HG03521 (cell line): ENCODE measurements at regions not wholly inside any gene's neighbourhood (a gene's known extent, or its start where the extent isn't known, plus 50 kb on each side); places are given as distances from the start of the nearest gene placed in this dataset.

Source experiments
- ATAC-seq: cut with Tn5 transposase; IDR thresholded peaks from one replicate; pipeline ENCODE4 v1.9.1; 2021; ENCODE audit warnings: mild to moderate bottlenecking, moderate library complexity; ENCODE audit not compliant: unreplicated experiment

DNA sequence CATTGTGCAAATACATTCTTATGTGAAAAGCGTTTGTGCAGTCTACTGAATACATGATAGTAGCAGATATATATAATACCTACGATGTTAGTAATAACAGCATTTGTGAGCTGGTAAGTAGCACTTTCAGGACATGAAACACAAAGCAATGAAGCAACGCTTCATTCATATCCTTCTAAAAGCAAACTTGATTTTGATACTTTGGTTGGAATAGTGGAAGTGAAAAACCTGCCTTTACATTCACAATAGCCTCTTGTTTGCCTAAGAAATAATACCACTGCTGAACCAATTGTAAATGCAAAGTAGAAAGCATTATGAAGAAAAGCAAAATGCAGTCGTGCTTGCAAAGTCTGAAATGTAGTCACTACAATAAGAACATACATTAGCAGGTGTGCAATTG, 926.3 kb downstream of the FSTL5 start:
- no peak for ATAC-seq

DNA sequence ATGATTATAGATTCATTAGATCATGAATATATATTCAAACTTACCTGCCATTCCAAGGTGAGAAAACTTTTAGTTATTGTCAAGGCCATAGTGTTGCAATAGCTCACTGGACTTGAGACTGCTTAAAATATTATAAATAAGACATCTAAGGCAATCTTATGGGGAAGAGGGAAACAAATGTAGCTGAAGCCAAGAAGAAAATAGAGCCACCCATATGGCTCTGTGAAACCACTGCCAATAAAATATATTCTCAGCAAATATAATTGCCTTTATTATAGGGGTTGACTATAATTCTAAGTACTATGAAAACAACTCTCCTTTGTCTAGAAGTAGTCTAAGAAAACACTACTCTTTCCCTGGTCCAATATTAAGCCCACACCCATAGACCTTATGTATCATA, 938.5 kb downstream of the FSTL5 start:
- no peak for ATAC-seq

DNA sequence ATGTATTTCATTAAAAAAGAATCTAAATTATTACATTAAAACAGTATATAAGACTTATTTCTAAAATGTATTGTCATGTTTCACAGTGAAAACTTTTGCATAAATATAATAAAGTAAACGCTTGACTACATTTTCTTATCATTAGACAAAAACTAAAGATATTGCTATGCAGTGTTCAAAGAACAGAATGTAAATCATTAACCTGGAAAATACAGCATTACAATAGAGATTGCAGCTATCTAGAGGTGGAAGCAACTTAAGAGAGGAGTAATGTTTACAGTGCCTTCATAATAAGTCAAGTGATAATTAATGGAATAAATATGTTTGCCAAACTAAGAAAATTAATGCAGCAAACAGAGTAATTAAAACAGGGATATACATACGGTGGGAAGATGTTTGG, 940.9 kb downstream of the FSTL5 start:
- no peak for ATAC-seq

DNA sequence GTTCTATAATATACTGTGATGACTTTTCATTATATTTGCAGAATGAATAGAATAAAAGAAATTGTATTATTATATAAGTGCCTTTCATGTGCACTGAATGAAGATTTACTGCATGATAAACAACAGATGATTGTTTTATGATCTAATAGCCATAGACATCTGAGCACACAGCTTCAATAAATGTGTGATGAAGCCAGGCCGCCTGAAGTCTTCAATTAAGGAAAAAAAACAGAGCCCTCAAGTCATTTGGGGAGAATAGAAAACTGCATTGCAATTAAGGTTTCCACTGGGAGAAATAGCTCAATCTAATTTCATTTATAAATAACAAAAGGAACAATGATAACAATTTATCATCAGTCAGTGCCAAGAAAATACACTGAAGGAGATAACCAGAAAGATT, 955.2 kb downstream of the FSTL5 start:
- no peak for ATAC-seq

DNA sequence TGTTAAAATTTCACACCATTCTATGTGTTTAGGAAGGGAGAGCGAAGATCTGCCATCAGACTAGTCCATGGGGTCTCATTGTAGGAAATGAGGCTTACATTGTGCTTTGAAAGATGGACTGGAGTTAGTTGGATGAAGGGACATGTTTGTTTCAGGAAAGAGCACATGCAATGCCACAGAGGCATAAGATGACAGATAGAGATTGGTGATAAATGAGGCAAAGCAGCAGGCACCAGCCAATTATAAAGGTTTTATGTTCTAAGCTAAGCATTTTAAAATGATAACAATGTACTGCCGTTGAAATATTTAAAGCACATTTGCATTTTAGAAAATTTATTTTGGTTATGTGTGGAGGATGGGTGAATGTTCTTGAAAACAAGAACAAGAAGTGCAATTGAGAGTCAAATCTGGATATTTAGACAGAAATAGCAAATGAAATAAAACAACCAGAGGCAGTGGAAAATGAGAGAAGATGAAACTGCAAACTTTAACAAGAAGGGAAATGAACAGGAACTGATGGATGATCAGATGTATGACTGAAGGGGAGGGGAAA, 957.2 kb downstream of the FSTL5 start:
- ATAC-seq = no peak

DNA sequence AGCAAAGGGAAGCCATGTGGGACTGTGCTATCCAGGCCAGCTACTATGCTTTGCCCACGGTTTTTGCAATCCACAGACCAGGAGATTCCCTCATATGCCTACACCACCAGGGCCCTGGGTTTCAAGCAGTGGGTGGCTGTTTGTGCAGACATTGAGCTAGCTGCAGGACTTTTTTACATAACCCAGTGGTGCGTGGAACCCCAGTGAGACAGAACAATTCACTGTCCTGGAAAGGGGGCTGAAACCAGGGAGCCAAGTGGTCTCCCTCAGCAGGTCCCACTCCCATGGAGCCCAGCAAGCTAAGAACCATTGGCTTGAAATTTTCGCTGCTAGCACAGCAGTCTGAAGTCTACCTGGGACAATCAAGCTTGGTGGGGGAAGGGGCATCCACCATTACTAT, 959.9 kb downstream of the FSTL5 start:
- no peak for ATAC-seq

DNA sequence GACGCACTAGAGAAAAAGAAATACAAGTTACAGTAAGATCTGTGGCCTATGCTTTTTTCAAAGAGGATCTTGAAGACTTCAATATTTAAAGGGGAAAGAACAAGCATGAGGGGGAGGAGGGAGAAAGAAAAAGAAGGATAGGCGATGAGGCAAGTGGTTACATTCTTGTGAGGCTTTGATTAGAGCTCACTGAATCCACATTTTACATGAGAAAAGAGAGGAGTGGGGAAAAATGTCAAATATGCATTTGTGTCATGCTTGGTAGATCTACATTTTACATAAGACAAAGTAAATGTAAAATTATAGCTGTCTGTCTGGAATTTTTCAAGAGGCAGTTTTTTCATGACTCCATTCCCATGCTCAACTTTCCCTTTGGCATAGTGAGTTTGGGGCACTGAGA, 965.9 kb downstream of the FSTL5 start:
- no peak for ATAC-seq

DNA sequence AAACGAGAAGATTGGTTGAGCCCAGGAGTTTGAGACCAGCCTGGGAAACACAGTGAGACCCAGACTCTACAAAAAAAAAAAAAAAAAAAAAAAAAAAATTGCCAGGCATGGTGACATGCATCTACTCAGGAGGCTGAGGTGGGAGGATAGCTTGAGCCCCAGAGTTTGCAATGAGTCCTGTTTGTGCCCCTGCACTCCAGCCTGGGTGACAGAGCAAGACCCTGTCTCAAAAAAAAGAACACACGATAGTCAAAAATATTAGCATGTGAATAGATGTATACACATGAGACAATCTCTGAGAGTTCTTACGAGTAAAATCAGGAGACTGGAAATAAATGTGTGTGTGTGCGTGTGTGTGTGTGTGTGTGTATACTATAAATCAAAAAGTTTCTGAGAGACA, 966.3 kb downstream of the FSTL5 start:
- ATAC-seq = no peak

DNA sequence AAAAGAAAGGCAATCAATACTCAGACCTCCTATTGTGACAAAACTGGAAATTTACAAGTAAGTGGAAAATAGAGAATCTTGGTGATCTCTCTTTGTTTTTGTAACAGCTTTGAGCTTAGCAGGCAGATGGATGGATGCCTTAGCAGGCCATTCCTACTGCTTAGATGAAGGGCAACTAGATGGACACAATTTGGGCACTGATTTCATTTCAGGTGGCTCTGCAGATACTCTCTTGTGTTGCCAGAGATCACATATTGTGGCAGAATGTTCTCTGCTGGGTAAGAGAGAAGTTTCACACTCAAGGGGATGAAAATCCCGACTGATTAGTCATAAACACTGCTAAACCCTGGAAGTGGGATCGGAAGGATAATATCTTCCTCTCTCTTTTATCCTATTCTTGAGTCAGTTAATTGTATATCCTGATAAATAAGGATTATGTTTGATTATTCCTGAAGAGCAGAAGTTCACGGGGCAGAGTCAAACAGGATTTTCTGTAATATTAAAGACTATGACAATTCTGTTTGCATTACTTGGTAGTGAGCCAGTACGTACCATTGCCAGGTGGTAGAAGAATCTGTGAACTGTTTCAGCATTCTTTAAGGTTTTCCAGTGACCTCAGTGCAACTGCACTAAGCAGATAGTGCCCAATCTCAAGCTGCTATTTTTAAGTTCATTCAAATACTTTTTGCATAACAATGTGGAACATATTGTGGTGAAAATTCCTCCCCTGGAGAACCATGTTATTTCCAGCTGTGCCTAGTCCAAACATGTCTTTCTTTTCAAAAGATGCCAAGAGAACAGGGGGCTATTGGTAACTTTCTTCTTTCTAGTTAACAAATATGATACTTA, 974.3 kb downstream of the FSTL5 start:
- no peak for ATAC-seq

DNA sequence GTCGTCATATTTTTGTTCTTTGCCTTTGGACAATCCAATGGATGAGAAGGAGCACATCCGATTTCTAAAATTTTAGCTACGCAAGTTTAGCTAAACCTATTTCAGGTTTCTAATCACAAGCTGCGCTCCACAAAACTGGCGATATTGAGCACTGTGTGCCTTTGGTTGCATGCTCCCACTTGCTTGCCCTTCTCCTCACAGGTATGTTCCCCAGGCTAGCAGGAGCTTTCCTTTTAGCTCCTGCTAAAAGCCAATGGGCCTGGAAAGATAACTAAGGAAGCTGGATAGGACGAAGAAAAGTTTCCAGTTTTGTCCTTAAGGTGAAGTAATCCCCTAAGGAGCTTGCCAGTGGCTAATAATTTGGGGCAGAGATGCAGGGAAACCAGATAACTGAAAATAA, 975.2 kb downstream of the FSTL5 start:
- no peak for ATAC-seq

DNA sequence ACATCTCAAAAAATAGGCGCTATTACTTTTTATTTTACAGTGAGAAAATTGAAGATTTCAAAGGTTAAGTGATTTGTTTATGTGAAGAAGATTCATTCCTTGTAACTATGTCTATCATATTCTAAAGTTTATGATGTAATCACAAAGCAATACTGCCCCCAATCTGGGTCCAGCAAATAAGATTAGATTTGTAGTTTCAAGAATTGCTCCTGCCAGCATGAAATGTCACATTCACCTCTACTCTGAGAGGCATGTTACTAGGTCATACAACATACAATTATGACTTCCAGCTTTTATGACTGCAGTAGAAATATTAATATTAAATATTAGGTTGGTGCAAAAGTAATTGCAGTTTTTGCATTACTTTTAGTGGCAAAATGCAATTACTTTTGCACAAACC, 976.2 kb downstream of the FSTL5 start:
- ATAC-seq = no peak

DNA sequence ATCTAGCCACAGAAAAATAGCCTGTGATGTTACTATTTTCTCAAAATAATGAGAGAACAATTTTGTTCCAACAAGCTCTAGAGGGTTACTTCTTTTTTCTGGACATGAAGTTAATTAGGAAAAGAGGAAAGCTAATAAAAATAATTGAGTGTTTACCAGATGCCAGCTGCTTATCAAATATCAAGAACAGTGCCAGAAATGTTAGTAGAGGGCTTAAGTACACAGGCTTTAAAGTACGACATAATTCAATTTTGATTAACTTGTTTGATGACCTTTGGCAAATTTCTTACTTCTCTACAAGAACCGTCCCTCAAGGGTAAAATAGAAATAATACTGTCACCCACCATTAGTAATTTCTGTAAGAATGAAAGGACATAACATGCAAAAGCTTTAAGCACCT, 977.0 kb downstream of the FSTL5 start:
- ATAC-seq = no peak

DNA sequence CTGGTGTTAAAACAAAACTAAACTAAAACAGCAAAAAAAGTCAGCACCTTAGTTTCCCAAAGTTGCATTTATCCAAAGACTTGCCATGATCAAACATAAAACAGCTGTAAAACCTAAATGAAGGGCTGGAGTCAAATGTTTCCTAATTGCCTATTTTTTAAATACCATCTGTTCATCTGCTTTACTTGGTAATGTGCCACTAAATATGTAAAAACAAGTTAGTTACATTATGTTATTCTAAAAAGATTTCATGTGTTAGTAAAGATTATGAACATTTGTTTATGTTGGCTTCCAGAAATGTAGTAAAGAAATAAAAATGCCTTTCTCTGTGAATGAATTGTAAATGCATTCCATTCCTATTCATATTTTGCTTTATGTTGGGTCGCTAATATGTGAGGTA, 977.8 kb downstream of the FSTL5 start:
- ATAC-seq = no peak

DNA sequence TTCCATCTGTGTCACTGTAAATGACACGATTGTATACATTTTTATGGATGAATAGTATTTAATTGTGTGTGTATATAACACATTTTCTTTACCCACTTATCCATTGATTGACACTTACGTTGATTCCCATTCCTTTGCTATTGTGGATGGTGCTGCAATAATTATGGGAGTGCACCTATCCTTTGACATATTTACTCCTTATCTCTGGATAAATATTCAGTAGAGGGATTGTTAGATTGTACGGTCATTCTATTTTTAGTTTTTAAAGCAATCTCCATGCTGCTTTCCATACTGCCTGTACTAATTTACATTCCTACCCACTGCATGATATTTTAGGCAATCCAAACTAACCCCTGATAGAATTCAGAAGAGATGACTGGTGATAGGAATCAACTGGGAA, 980.1 kb downstream of the FSTL5 start:
- no peak for ATAC-seq

DNA sequence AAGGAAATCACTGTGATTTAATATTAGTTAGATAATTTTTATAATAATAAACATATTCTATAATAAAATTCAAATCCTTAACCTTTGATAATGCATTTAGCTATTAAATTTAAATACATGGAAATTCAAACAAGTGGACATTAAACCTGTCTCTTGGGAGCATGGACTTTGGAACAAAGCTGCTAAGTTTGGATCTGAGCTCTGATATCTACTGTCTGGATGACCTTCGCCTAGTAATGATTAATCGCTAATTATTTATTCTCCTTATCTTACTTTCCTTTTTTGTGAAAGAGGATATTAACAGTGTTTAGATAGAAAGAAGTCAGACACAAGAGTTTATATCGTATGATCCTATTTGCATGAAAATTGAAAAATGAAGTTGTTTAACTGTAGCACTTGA, 980.9 kb downstream of the FSTL5 start:
- no peak for ATAC-seq

DNA sequence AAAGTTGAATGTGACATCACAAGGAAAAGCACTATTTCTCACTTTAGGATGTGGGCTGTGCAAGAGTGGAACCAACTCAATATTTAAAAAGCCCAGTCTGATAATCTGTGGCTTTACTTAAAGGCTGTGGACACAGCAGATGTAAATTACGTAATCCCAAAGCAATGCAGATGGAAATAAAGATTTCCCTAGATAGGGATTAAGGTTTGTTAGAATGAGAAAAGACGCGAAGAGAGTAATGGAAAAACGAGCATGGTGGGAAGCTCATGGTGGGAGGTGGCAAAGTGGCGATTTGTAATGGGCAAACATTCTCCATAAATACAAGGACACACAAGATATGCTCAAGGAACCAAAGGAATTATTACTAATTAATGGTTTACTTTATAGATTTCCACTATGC, 985.5 kb downstream of the FSTL5 start:
- no peak for ATAC-seq

DNA sequence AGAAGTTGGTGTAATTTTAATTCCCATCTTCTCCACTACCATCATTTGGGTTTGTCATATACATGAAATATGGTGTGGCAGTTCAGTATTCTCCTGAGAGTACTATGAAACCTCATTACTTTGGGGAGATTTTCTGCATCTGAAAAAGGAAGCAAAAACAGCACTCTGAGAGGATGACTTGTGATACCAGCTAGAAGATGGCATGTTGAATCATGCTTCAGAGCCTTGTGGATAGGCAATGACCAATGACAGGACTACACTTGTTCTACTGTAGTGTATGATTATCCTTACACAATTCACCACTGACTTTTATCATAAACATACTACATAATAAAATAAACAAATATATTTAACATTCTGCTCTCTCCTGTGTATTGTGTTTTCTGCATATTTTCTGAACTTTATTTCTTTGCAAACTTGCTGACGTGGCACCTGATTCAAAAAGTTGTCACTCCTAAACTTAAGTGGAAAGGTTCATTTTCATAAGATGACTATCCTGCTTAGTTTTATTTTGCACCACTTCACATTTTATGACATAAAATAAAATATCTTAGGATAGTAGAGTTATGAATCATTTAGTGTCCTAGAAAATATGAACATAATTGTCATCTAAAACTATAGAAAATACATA, 991.3 kb downstream of the FSTL5 start:
- ATAC-seq = no peak

DNA sequence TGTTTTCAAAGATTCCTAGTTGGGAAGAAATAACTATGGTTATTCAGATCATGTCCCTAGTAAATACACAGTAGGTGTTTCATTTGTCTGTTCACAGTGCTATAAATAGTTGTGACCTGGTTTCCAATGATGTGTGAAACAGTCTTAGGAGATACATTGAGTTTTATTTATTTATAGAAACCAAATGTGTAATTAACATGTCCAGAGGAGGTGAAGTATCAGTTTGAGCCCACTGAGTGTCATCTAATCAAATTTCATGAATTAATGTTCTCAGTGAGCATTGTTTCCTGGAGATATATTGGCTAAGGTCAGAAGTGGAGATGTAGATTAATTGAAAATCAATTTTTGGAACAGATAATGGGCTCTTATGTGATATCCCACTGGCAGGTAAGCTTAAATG, 996.3 kb downstream of the FSTL5 start:
- no peak for ATAC-seq

DNA sequence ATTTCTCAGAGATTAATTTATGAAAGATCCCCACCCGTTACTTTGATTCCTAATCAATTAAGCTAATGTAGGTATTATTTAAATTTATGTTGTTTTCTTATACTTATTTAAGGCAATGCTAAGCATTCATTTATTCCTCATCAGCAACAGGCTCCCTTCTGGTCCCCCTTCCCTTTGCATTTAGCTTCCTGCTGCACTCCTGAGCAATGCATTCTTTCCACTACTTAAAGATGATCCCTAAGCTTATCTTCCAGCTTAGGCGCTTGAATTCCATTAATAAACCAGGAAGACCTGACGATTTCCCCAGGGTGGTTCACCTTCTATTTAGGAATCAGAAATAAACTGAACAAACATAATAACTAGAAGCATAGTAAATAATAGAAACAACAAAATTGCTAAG, 1003.1 kb downstream of the FSTL5 start:
- ATAC-seq = no peak

DNA sequence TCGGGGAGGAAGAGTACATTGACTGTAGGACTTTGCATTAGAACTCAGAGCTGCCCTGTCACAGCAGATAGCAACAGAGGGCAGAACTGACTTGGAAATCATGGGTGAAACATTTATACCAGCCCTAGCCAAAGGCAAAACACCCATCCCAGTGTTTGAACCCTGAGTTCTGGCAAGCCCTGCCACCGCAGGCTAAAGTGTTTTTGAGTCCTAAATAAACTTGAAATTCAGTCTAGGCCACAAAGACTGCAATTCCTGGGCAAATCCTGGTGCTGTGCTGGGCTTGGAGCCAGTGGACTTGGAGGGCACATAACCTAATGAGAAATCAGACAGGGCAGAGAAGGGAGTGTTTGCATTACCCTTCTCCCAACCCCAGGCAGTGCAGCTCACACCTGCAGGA, 1015.7 kb downstream of the FSTL5 start:
- ATAC-seq = no peak

DNA sequence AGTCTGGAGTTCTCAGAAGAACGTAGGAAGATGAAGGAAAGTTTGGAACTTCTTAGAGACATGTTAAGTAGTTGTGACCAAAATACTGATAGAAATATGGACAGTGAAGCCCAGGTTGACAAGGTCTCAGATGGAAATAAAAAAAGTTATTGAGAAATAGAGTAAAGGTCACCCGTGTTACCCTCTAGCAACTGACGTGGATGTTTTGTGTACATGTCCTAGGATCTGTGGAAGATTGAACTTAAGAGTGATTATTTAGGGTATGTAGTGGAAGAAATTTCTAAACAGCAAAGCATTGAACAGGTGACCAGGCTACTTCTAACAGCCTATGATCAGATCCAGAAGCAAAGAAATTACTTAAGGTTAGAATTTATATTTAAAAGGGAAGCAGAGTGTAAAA, 1020.4 kb downstream of the FSTL5 start:
- ATAC-seq = no peak

DNA sequence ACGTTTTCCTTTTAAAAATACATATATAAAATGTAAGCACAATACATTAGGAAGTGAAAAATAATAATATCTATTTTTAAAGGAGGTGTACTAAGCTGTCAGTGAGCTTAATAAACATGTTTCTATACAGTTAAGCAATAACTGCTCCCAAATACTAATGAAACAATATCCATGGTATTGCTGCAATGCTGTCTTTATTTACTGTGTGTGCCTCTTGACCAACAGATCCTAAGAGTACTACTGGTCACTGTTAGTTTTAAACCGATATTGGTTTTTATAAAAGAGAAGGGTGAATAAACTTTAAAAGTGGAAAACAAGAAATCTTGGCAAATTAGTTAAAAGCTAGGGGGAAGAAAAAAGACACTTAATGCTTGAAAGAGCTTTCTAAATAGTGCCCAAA, 1029.0 kb downstream of the FSTL5 start:
- ATAC-seq = no peak
